ENCODE measurements at regions not wholly inside any gene's neighbourhood (a gene's known extent, or its start where the extent isn't known, plus 50 kb on each side); places are given as distances from the start of the nearest gene placed in this dataset.

GRCh38 chr5:92435781-92436180 lies 1052.7 kb upstream of the ARRDC3 start:
- TF ChIP-seq FOXM1 (IDR thresholded peaks at IDR 0.05; ENCODE audit: borderline replicate concordance, low read depth) (no peak), YY1 (IDR thresholded peaks at IDR 0.05; ENCODE audit: low read depth) (no peak), EGR1 (IDR thresholded peaks at IDR 0.05) (no peak), RAD21 (IDR thresholded peaks at IDR 0.05; ENCODE audit: low read depth) (no peak), NFIC (IDR thresholded peaks at IDR 0.05) (no peak), TCF12 (IDR thresholded peaks at IDR 0.05; ENCODE audit: low read depth) (no peak), ZBTB7A (IDR thresholded peaks at IDR 0.05; ENCODE audit: low read depth) (no peak), TAF1 (IDR thresholded peaks at IDR 0.05; ENCODE audit: low read depth) (no peak), CEBPB (IDR thresholded peaks at IDR 0.05) (no peak), REST (IDR thresholded peaks at IDR 0.05; ENCODE audit: low read depth) (no peak), MAX (IDR thresholded peaks at IDR 0.05) (no peak), USF1 (IDR thresholded peaks at IDR 0.05) (no peak), CREB1 (IDR thresholded peaks at IDR 0.05; ENCODE audit: low read depth) (no peak), TEAD4 (IDR thresholded peaks at IDR 0.05) (no peak), EP300 (IDR thresholded peaks at IDR 0.05; ENCODE audit: borderline replicate concordance) (no peak)

- TF ChIP-seq TAF1 (IDR thresholded peaks at IDR 0.05; ENCODE audit: low read depth), result no peak
- TF ChIP-seq YY1 (IDR thresholded peaks at IDR 0.05; ENCODE audit: low read depth), result no peak
- TF ChIP-seq MAX (IDR thresholded peaks at IDR 0.05), result no peak
- no peak for TF ChIP-seq FOXM1 (IDR thresholded peaks at IDR 0.05; ENCODE audit: borderline replicate concordance, low read depth)
- no peak for TF ChIP-seq NFIC (IDR thresholded peaks at IDR 0.05)
- no peak for TF ChIP-seq REST (IDR thresholded peaks at IDR 0.05; ENCODE audit: low read depth)
- TF ChIP-seq USF1 (IDR thresholded peaks at IDR 0.05), result no peak
- TF ChIP-seq TEAD4 (IDR thresholded peaks at IDR 0.05), result no peak
- TF ChIP-seq EP300 (IDR thresholded peaks at IDR 0.05; ENCODE audit: borderline replicate concordance), result no peak
- no peak for TF ChIP-seq TCF12 (IDR thresholded peaks at IDR 0.05; ENCODE audit: low read depth)
- no peak for TF ChIP-seq EGR1 (IDR thresholded peaks at IDR 0.05)
- no peak for TF ChIP-seq ZBTB7A (IDR thresholded peaks at IDR 0.05; ENCODE audit: low read depth)
- no peak for TF ChIP-seq CREB1 (IDR thresholded peaks at IDR 0.05; ENCODE audit: low read depth)
- no peak for TF ChIP-seq RAD21 (IDR thresholded peaks at IDR 0.05; ENCODE audit: low read depth)
- no peak for TF ChIP-seq CEBPB (IDR thresholded peaks at IDR 0.05)
Measured at GRCh38 chr5:92429646-92430045, 1046.5 kb upstream of the ARRDC3 start.

- TF ChIP-seq MAX (IDR thresholded peaks at IDR 0.05), result no peak
- TF ChIP-seq REST (IDR thresholded peaks at IDR 0.05; ENCODE audit: low read depth), result no peak
- no peak for TF ChIP-seq NFIC (IDR thresholded peaks at IDR 0.05)
- no peak for TF ChIP-seq USF1 (IDR thresholded peaks at IDR 0.05)
- TF ChIP-seq ZBTB7A (IDR thresholded peaks at IDR 0.05; ENCODE audit: low read depth), result no peak
- no peak for TF ChIP-seq CREB1 (IDR thresholded peaks at IDR 0.05; ENCODE audit: low read depth)
- no peak for TF ChIP-seq FOXM1 (IDR thresholded peaks at IDR 0.05; ENCODE audit: borderline replicate concordance, low read depth)
- TF ChIP-seq TAF1 (IDR thresholded peaks at IDR 0.05; ENCODE audit: low read depth), result no peak
- no peak for TF ChIP-seq CEBPB (IDR thresholded peaks at IDR 0.05)
- no peak for TF ChIP-seq EP300 (IDR thresholded peaks at IDR 0.05; ENCODE audit: borderline replicate concordance)
- TF ChIP-seq YY1 (IDR thresholded peaks at IDR 0.05; ENCODE audit: low read depth), result no peak
Measured at GRCh38 chr5:92428415-92428814, 1045.3 kb upstream of the ARRDC3 start.
